ENCODE measurements at regions not wholly inside any gene's neighbourhood (a gene's known extent, or its start where the extent isn't known, plus 50 kb on each side); places are given as distances from the start of the nearest gene placed in this dataset.

GRCh38 chr2:150944315-150944714 lies 317.3 kb downstream of the RBM43 start:
- Histone ChIP-seq H3K4me1 (ENCODE audit: control insufficient read depth in 4 of 4, insufficient read depth in 4 of 4, low read length in 3 of 4) (no peaks in the 10 kb centered on the region), H3K9ac (ENCODE audit: low read depth in 1 of 2, low read length in 2 of 2) (no peak overlapping the region), H3K27ac (ENCODE audit: low read depth in 1 of 2, low read length in 2 of 2) (no peak overlapping the region), H3K9me3 (ENCODE audit: control insufficient read depth in 4 of 4, low read length in 3 of 4) (no peaks in the 10 kb centered on the region), H3K4me3 (ENCODE audit: low read depth in 1 of 3, low read length in 3 of 3) (no peak overlapping the region), H3K27me3 (ENCODE audit: control insufficient read depth in 4 of 4, insufficient read depth in 4 of 4, low read length in 3 of 4) (no peaks in the 10 kb centered on the region), H3K36me3 (ENCODE audit: control insufficient read depth in 4 of 4, insufficient read depth in 3 of 4, low read depth in 1 of 4, low read length in 3 of 4) (no peaks in the 10 kb centered on the region)
- DNase-seq (ENCODE audit: low spot score) = no peak
- 90% methylated on average over 1 of the region's 1 CpG for WGBS
- TF ChIP-seq HNF4A (conservative IDR thresholded peaks at IDR 0.05) (no peak), SP1 (IDR thresholded peaks at IDR 0.05) (no peak), NR2F2 (IDR thresholded peaks at IDR 0.05) (no peak), JUND (IDR thresholded peaks at IDR 0.05) (no peak)
- TF ChIP-seq, protein P1, sequence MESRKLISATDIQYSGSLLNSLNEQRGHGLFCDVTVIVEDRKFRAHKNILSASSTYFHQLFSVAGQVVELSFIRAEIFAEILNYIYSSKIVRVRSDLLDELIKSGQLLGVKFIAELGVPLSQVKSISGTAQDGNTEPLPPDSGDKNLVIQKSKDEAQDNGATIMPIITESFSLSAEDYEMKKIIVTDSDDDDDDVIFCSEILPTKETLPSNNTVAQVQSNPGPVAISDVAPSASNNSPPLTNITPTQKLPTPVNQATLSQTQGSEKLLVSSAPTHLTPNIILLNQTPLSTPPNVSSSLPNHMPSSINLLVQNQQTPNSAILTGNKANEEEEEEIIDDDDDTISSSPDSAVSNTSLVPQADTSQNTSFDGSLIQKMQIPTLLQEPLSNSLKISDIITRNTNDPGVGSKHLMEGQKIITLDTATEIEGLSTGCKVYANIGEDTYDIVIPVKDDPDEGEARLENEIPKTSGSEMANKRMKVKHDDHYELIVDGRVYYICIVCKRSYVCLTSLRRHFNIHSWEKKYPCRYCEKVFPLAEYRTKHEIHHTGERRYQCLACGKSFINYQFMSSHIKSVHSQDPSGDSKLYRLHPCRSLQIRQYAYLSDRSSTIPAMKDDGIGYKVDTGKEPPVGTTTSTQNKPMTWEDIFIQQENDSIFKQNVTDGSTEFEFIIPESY (IDR thresholded peaks at IDR 0.05) = no peak

GRCh38 chr2:150939087-150939486 lies 322.6 kb downstream of the RBM43 start:
- H3K9me3 ChIP-seq (ENCODE audit: control insufficient read depth in 4 of 4, low read length in 3 of 4) = no peaks in the 10 kb centered on the region
- no peak for DNase-seq (ENCODE audit: low spot score)

DNA sequence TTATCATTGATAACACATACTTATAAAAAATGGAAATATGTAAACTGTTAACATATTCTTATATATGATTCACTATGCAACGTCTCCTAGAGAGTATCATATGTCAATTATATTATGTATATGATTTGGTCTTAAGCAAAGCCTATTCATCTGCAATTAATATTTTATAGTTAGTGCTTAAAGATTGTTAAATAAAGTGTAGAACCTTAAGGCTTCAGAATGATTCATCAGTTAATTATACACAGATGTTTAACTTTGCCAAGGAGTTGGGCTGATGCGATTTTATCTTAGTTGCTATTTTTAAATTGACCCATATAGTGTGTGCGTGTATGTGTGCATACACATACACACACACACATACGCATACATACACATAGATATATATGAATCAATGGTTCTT lies 323.1 kb downstream of the RBM43 start:
- no peaks in the 10 kb centered on the region for H3K4me1 ChIP-seq (ENCODE audit: control insufficient read depth in 4 of 4, insufficient read depth in 4 of 4, low read length in 3 of 4)
- no peaks in the 10 kb centered on the region for H3K9me3 ChIP-seq (ENCODE audit: control insufficient read depth in 4 of 4, low read length in 3 of 4)
- no peak for TF ChIP-seq NR2F2 (IDR thresholded peaks at IDR 0.05)
- TF ChIP-seq FOXA1 (IDR thresholded peaks at IDR 0.05) = no peak
- TF ChIP-seq, protein P1 (IDR thresholded peaks at IDR 0.05) = no peak
- no peak for TF ChIP-seq FOXA2 (IDR thresholded peaks at IDR 0.05)
- TF ChIP-seq, protein P2, sequence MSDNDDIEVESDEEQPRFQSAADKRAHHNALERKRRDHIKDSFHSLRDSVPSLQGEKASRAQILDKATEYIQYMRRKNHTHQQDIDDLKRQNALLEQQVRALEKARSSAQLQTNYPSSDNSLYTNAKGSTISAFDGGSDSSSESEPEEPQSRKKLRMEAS (IDR thresholded peaks at IDR 0.05) = no peak
- no peak for TF ChIP-seq REST (IDR thresholded peaks at IDR 0.05)
- no peak overlapping the region for H3K27ac ChIP-seq (ENCODE audit: low read depth in 1 of 2, low read length in 2 of 2)
- no peaks in the 10 kb centered on the region for H3K27me3 ChIP-seq (ENCODE audit: control insufficient read depth in 4 of 4, insufficient read depth in 4 of 4, low read length in 3 of 4)
- H3K4me3 ChIP-seq (ENCODE audit: low read depth in 1 of 3, low read length in 3 of 3) = no peak overlapping the region
- WGBS = 86% methylated on average over 4 of the region's 4 CpGs
- no peaks in the 10 kb centered on the region for H3K36me3 ChIP-seq (ENCODE audit: control insufficient read depth in 4 of 4, insufficient read depth in 3 of 4, low read depth in 1 of 4, low read length in 3 of 4)
- DNase-seq (ENCODE audit: low spot score) = no peak
- H3K9ac ChIP-seq (ENCODE audit: low read depth in 1 of 2, low read length in 2 of 2) = no peak overlapping the region

More at GRCh38 chr2:150939087-150939486, 322.6 kb downstream of the RBM43 start:
- no peak overlapping the region for H3K4me3 ChIP-seq (ENCODE audit: low read depth in 1 of 3, low read length in 3 of 3)
- no peak overlapping the region for H3K9ac ChIP-seq (ENCODE audit: low read depth in 1 of 2, low read length in 2 of 2)
- no peaks in the 10 kb centered on the region for H3K36me3 ChIP-seq (ENCODE audit: control insufficient read depth in 4 of 4, insufficient read depth in 3 of 4, low read depth in 1 of 4, low read length in 3 of 4)
- no peaks in the 10 kb centered on the region for H3K4me1 ChIP-seq (ENCODE audit: control insufficient read depth in 4 of 4, insufficient read depth in 4 of 4, low read length in 3 of 4)
- no peak overlapping the region for H3K27ac ChIP-seq (ENCODE audit: low read depth in 1 of 2, low read length in 2 of 2)
- no peak for TF ChIP-seq JUND (IDR thresholded peaks at IDR 0.05)
- TF ChIP-seq GABPA (IDR thresholded peaks at IDR 0.05 in 1 of 2, conservative IDR thresholded peaks at IDR 0.05 in 1 of 2) = no peak
- TF ChIP-seq RXRA (IDR thresholded peaks at IDR 0.05) = no peak
- TF ChIP-seq, protein P2 (IDR thresholded peaks at IDR 0.05) = no peak
- no peak for TF ChIP-seq TAF1 (conservative IDR thresholded peaks at IDR 0.05)
- TF ChIP-seq EGR1 (IDR thresholded peaks at IDR 0.05; ENCODE audit: low read depth in 2 of 2) = no peak
- TF ChIP-seq, protein P3, sequence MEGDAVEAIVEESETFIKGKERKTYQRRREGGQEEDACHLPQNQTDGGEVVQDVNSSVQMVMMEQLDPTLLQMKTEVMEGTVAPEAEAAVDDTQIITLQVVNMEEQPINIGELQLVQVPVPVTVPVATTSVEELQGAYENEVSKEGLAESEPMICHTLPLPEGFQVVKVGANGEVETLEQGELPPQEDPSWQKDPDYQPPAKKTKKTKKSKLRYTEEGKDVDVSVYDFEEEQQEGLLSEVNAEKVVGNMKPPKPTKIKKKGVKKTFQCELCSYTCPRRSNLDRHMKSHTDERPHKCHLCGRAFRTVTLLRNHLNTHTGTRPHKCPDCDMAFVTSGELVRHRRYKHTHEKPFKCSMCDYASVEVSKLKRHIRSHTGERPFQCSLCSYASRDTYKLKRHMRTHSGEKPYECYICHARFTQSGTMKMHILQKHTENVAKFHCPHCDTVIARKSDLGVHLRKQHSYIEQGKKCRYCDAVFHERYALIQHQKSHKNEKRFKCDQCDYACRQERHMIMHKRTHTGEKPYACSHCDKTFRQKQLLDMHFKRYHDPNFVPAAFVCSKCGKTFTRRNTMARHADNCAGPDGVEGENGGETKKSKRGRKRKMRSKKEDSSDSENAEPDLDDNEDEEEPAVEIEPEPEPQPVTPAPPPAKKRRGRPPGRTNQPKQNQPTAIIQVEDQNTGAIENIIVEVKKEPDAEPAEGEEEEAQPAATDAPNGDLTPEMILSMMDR (IDR thresholded peaks at IDR 0.05; ENCODE audit: low read depth, low read length, missing input control) = no peak
- no peaks in the 10 kb centered on the region for H3K27me3 ChIP-seq (ENCODE audit: control insufficient read depth in 4 of 4, insufficient read depth in 4 of 4, low read length in 3 of 4)
- WGBS = 83% methylated on average over 3 of the region's 3 CpGs

Measured in liver (tissue), 8 donors.